ENCODE measurements at regions not wholly inside any gene's neighbourhood (a gene's known extent, or its start where the extent isn't known, plus 50 kb on each side); places are given as distances from the start of the nearest gene placed in this dataset.

DNA sequence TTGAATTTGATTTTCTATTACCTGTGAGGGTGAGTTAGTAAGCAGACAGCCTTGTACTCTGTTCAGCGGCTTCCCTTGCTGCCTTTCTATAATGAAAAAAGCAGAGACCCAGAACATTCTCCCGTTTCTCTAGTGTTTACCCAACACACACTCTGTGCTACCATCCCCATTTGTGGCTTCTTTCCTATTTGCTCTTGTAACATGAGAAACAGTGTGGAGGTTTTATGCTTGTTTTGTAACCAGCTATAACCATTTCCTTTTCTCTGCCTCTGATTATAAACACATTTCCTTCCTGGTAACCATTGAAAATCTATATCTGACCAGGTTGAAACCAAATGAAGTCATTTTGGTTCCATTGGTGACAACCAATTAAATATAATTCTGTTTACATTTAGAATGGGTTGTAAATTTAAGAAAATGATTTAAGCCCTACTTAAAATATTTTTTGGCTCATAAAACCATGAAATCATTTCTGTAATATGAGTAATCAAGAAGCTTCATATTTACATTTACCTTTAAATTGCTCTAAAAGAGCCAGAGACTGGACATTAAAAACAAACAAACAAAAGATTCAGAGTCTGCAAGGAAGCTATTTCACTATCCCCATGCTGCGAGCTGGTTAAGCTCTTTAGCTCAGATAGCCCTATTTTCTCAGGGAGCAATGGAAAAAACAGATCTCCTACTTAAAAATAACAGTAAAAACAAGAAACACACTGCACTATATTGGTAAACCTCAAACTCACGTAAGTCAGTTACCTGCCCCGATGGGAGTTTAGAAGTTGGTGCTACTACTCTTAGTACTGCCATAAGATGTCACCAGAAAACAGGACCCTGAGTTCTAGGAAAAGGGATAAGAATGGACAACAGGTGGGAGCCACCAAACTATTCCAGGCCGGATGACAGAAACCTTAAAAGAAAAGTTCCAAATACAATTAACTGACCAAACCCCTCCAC, 206.5 kb upstream of the EEA1 start:
- H3K4me3 ChIP-seq = no peak overlapping the region
- no peak for DNase-seq
- H3K27ac ChIP-seq = no peak overlapping the region
- H3K36me3 ChIP-seq = no peaks in the 10 kb centered on the region
- no peaks in the 10 kb centered on the region for H3K4me1 ChIP-seq
- TF ChIP-seq POLR2A (IDR thresholded peaks at IDR 0.05) (no peak), CTCF (IDR thresholded peaks at IDR 0.05) (no peak)
- no peaks in the 10 kb centered on the region for H3K9me3 ChIP-seq
- H3K27me3 ChIP-seq = no peaks in the 10 kb centered on the region
- intact Hi-C loops (cut with DNase I; ENCODE audit: low total_unique reads) = no loop called here

DNA sequence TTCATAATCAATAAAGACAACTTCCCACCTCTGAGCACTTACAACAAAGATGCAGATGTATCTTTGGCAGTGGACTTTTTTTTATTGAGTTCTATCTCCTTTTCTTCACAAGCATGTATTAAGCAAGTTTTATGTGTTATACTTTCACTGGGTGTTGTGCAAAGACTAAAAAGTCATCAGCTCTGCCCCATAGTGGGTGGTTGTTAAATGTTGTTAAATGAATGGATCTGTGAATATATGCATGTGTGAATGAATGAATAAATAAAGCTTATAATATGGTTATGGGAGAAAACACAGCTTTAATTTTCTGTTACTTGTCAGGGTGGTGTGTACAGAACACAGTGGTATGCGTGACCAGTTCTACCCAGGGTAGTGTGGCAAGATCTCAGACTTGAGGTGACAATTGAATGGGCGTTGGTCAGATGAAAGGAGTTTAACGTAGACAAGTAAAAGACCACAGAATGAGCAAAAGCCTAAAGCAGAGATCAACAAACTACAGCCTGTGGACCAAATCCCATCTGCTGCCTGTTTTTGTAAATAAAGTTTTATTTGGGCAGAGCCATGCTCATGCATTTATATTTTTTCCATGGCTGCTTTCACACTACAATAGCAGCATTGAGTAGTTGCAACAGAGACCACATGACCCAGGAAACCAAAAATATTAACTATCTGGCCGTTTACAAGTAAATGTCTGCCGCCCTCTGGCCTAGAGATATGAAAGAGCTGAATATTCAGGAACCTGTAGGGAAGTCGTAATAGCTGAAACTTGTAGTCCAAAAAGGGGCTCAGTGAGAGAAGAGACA, 207.4 kb upstream of the EEA1 start:
- no peaks in the 10 kb centered on the region for H3K4me1 ChIP-seq
- intact Hi-C loops (cut with DNase I; ENCODE audit: low total_unique reads) = no loop called here
- H3K36me3 ChIP-seq = no peaks in the 10 kb centered on the region
- no peak overlapping the region for H3K27ac ChIP-seq
- H3K4me3 ChIP-seq = no peak overlapping the region
- H3K9me3 ChIP-seq = no peaks in the 10 kb centered on the region
- DNase-seq = no peak
- TF ChIP-seq CTCF (IDR thresholded peaks at IDR 0.05) (no peak), POLR2A (IDR thresholded peaks at IDR 0.05) (no peak)
- no peaks in the 10 kb centered on the region for H3K27me3 ChIP-seq

DNA sequence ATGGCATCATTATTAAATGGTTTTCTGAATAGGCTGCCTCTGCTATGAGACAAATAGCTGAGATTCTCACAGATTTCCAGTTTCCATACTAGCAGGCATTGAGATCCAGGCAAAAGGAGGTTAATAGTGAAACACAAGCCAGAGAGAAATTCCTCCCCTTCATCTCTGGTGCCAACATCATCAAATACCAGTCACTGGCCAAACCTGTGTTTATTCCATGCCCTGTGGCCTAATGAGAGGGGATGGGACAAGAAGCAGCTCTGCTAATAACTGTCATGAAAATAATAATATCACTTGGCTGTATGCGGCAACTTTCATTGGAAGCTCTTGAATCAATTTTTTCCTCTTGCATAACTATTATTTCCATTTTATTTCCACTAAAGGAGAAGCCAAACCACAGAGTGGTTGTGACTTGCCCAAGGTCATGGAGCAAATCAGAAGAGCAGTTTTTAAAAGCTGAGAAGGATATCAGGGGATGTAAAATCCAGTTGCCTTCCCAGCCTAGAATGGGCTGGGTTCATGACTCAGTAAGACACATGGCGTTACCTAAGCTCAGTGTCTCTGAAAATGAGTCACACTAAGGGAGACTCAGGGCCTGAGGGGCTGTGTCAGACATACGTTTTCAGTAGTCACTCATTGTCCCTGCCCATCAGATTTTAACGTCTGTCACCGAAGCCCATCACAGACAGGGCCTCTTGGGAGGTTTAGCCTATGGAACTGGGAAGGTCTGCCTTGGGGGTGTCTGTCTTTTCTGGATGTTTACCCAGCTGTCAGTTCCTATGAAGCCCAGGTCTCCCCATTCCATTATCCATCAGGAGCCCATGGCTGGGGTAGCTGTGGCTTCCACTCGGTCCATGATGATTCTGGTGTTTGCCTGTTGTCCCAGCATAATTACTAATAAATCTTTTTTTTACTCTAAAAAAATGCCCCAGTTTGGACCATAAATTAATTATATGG, 208.8 kb upstream of the EEA1 start:
- no peak for DNase-seq
- no peak for TF ChIP-seq POLR2A (IDR thresholded peaks at IDR 0.05)
- no peak for TF ChIP-seq CTCF (IDR thresholded peaks at IDR 0.05)
- Histone ChIP-seq H3K27ac (no peak overlapping the region), H3K9me3 (no peaks in the 10 kb centered on the region), H3K4me1 (no peaks in the 10 kb centered on the region), H3K36me3 (no peaks in the 10 kb centered on the region), H3K4me3 (no peak overlapping the region), H3K27me3 (no peaks in the 10 kb centered on the region)
- intact Hi-C loops (cut with DNase I; ENCODE audit: low total_unique reads) = no loop called here

DNA sequence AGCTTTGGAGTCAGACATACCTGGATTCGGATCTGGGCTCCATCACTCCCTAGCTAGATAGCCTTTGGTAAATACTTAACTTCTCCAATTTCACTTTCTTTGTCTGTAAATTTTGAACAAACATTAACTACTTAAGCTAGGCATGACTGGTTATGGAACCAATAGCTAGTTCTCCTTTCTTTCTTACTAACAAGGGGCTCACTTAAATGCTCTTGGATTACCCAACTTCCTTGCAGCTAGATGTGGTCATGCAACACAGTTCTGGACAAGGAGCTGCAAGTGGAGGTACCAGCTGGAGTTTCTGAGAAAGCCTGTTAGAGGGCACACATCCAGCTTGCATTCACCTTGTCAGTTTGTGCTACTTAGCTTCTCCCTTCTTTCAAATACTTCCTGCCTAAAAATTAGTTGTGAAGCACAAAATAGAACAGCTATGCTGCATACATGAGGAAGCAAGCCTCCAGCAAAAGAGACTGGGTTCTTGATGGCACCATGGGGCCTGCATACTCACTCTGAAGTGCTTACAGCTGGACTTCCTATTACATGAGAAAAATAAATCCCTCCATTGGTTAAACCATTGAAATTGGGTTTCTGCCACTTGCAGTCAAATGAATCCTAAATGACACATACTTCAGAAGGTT, 210.1 kb upstream of the EEA1 start:
- DNase-seq = no peak
- Histone ChIP-seq H3K36me3 (no peaks in the 10 kb centered on the region), H3K4me1 (no peaks in the 10 kb centered on the region), H3K9me3 (no peaks in the 10 kb centered on the region), H3K4me3 (no peak overlapping the region), H3K27ac (no peak overlapping the region), H3K27me3 (no peaks in the 10 kb centered on the region)
- TF ChIP-seq CTCF (IDR thresholded peaks at IDR 0.05) (no peak), POLR2A (IDR thresholded peaks at IDR 0.05) (no peak)
- intact Hi-C loops (cut with DNase I; ENCODE audit: low total_unique reads) = no loop called here

Measured in uterus (tissue), 3 donors.